K562 (cell line): ENCODE measurements at regions not wholly inside any gene's neighbourhood (a gene's known extent, or its start where the extent isn't known, plus 50 kb on each side); places are given as distances from the start of the nearest gene placed in this dataset.

Source experiments
- ATAC-seq: fragments of 200-7000 bp; cut with Tn5 transposase; 3 replicates; pipeline ENCODE4 v1.9.1; 2020; ENCODE audit warnings: moderate library complexity
- BruUV-seq: library from RNA; stranded (reverse); fragments of 400-500 nt; replicated peaks from 2 replicates; lab custom pipeline; 2021; lab: Mats Ljungman, UMichigan
- CTCF ChIA-PET: fragments of 300-600 bp; formaldehyde crosslinking; extraction: SDS; loops from one replicate; lab custom pipeline; 2021; ENCODE audit warnings: low intra/inter-chr PET ratio; lab: Yijun Ruan, JAX
- POLR2A ChIA-PET: fragments of 300-600, 350-650 bp; sonication (Branson Sonifier 250); formaldehyde crosslinking; extraction: SDS; loops from one replicate; lab custom pipeline; 2021; ENCODE audit warnings: antibody characterized with exemption, inconsistent platforms; lab: Yijun Ruan, JAX
- DNase-seq, 4 experiments: peaks; one replicate each; pipeline versions ENCODE4 v3.0.0 to v3.0.0-alpha.2; 2011 to 2018; ENCODE audit warnings: low spot score in 3 of 4, mixed read lengths in 3 of 4; ENCODE audit errors: extremely low read depth in 1 of 4
- FAIRE-seq: peaks from 2 replicates; lab custom pipeline; 2011; peaks lifted over from hg19 to GRCh38; lab: Jason Lieb, UNC
- H2AFZ ChIP-seq: 2 replicates; pipeline ENCODE4 v1.6.0; 2011; ENCODE audit warnings: low read depth, low read length, control low read depth, inconsistent platforms
- H3K27ac ChIP-seq: fragments of 200-600 bp; 3 replicates; pipeline ENCODE4 v1.8.0; 2011; ENCODE audit warnings: low read depth, mild to moderate bottlenecking, control low read depth, inconsistent platforms, low read length, moderate library complexity, mixed read lengths; ENCODE audit errors: extremely low read depth
- H3K27me3 ChIP-seq, 2 experiments: fragments of 300-600 bp in 1 of 2; 2 replicates in 1 of 2; 3 replicates in 1 of 2; pipeline versions ENCODE4 v1.6.0 to v1.8.0; 2011; ENCODE audit warnings: inconsistent platforms in 2 of 2, low read length in 2 of 2, mild to moderate bottlenecking in 1 of 2, mixed read lengths in 1 of 2, moderate library complexity in 1 of 2; ENCODE audit not compliant: control insufficient read depth in 2 of 2, insufficient read depth in 2 of 2
- H3K36me3 ChIP-seq: fragments of 300-600 bp; 3 replicates; pipeline ENCODE4 v1.8.0; 2011; ENCODE audit warnings: mild to moderate bottlenecking, low read length, inconsistent platforms; ENCODE audit not compliant: control insufficient read depth, insufficient read depth
- H3K4me1 ChIP-seq, 2 experiments: fragments of 200-600 bp in 1 of 2; replicated peaks in 1 of 2; 2 replicates in 1 of 2; 3 replicates in 1 of 2; pipeline versions ENCODE4 v1.5.1 to v1.8.0; 2011; ENCODE audit warnings: inconsistent platforms in 2 of 2, low read length in 2 of 2, mild to moderate bottlenecking in 1 of 2, mixed read lengths in 1 of 2, moderate library complexity in 1 of 2; ENCODE audit not compliant: control insufficient read depth in 2 of 2, insufficient read depth in 2 of 2
- H3K4me2 ChIP-seq: 2 replicates; pipeline ENCODE4 v1.6.1; 2011; ENCODE audit warnings: low read length, control low read depth, inconsistent platforms, mixed read lengths; ENCODE audit not compliant: insufficient read depth
- H3K4me3 ChIP-seq: fragments of 200-600 bp; sonication (generic), shearing (Covaris generic); 2 replicates; pipeline ENCODE4 v1.5.1; 2016; ENCODE audit warnings: control low read depth, inconsistent platforms
- H3K79me2 ChIP-seq: fragments of 200-600 bp; 3 replicates; pipeline ENCODE4 v1.8.0; 2011; ENCODE audit warnings: low read length, inconsistent platforms; ENCODE audit not compliant: control insufficient read depth, insufficient read depth
- H3K9ac ChIP-seq, 2 experiments: 2 replicates each; pipeline versions ENCODE4 v1.6.0 to v1.6.1; 2011; ENCODE audit warnings: low read depth in 2 of 2, low read length in 2 of 2, control low read depth in 1 of 2, inconsistent platforms in 1 of 2, mild to moderate bottlenecking in 1 of 2, mixed read lengths in 1 of 2; ENCODE audit not compliant: insufficient read depth in 1 of 2
- H3K9me1 ChIP-seq: one replicate; pipeline ENCODE4 v1.6.0; 2011; ENCODE audit warnings: inconsistent platforms, mild to moderate bottlenecking, low read length, moderate library complexity; ENCODE audit not compliant: control insufficient read depth, insufficient read depth
- H3K9me3 ChIP-seq: replicated peaks from 2 replicates; pipeline ENCODE4 v1.5.1; 2011; ENCODE audit warnings: low read depth, low read length, inconsistent platforms; ENCODE audit not compliant: control insufficient read depth, insufficient read depth
- H4K20me1 ChIP-seq: replicated peaks from 2 replicates; pipeline ENCODE4 v1.6.1; 2011; ENCODE audit warnings: low read length, inconsistent platforms, mixed read lengths; ENCODE audit not compliant: control insufficient read depth, insufficient read depth
- HDGF ChIP-seq: fragments of 450-650 bp; IDR thresholded peaks from 2 replicates; pipeline ENCODE4 v1.6.1; 2016
- HSF4 ChIP-seq: fragments of 250-450 bp; sonication (Bioruptor Pico); IDR thresholded peaks from 2 replicates; pipeline ENCODE4 v2.1.2; 2022; ENCODE audit warnings: mild to moderate bottlenecking, moderate library complexity, borderline replicate concordance
- MLX ChIP-seq, 2 experiments: fragments of 450-650 bp in 1 of 2; sonication (generic) in 1 of 2; formaldehyde crosslinking; conservative IDR thresholded peaks; 2 replicates each; pipeline versions ENCODE4 v1.4.0 to v1.8.1; 2020 to 2022; ENCODE audit warnings: mild to moderate bottlenecking in 1 of 2, missing genetic modification reagents in 1 of 2
- MTA1 ChIP-seq: fragments of 450-650 bp; IDR thresholded peaks from 2 replicates; pipeline ENCODE4 v1.6.1; 2017; ENCODE audit warnings: borderline replicate concordance
- ZNF263 ChIP-seq: sonication (generic); formaldehyde crosslinking; IDR thresholded peaks from 2 replicates; pipeline ENCODE4 v1.8.0; 2022; ENCODE audit warnings: mild to moderate bottlenecking, missing genetic modification reagents, borderline replicate concordance
- ZNF311 ChIP-seq: fragments of 250-450 bp; sonication (Bioruptor Pico); IDR thresholded peaks from 2 replicates; pipeline ENCODE4 v1.4.0; 2020; ENCODE audit warnings: mild to moderate bottlenecking, moderate library complexity
- ZNF561 ChIP-seq: fragments of 450-650 bp; formaldehyde crosslinking; conservative IDR thresholded peaks from 2 replicates; pipeline ENCODE4 v1.4.0; 2020; ENCODE audit warnings: mild to moderate bottlenecking, moderate library complexity
- ZNF778 ChIP-seq: fragments of 450-650 bp; formaldehyde crosslinking; IDR thresholded peaks from 2 replicates; pipeline ENCODE4 v1.4.0; 2020; ENCODE audit warnings: mild to moderate bottlenecking, moderate library complexity
- ZSCAN29 ChIP-seq: fragments of 450-650 bp; IDR thresholded peaks from 2 replicates; pipeline ENCODE4 v1.6.1; 2017
- WGBS: fragments of 100-300 bp; shearing (Covaris generic); methylation state at CpG from one replicate; pipeline ENCODE4 v1.1.6; 2016; ENCODE audit warnings: low coverage, mixed read lengths; ENCODE audit not compliant: insufficient coverage; ENCODE audit errors: missing lambda C conversion rate; 5-methylcytosine and 5-hydroxymethylcytosine counted together
- in situ Hi-C: fragments of 300-500 bp; cut with MboI; formaldehyde crosslinking; loops from 4 replicates; pipeline ENCODE4 v1.15.0; 2018; ENCODE audit warnings: inconsistent platforms, mixed read lengths
- intact Hi-C: fragments of 100-400 bp; cut with micrococcal nuclease; formaldehyde crosslinking; loops from 2 replicates; pipeline ENCODE4 v1.14.2; 2022
- TF ChIP-seq, protein P1 (sequence below): sonication (generic); formaldehyde crosslinking; IDR thresholded peaks from 2 replicates; pipeline ENCODE4 v1.8.0; 2022; ENCODE audit warnings: mild to moderate bottlenecking, missing genetic modification reagents

DNA sequence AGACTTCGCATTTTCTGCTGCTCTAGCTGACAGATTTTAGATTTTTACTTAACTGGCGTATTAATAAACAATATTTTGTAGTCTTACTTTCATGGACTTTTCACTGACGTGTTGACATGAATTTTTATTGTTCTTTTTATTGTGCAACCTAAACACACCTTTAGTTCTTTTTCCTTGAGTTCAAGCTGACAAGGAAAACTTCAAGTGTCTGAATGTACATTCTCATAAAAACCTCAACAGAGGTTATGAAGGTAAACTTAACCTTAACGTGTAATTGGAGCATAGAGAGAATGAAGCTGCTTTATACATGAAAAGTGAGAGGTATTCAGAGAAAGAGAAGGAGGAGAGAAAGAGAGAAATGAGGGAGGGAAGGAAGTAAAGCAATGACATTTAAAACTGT, 364.3 kb upstream of the CT83 start:
- H3K36me3 ChIP-seq = no peaks in the 10 kb centered on the region
- no peaks in the 10 kb centered on the region for H3K9me3 ChIP-seq
- FAIRE-seq = no peak
- H4K20me1 ChIP-seq = no peaks in the 10 kb centered on the region
- CTCF ChIA-PET = no interaction called here
- no peaks in the 10 kb centered on the region for H3K27me3 ChIP-seq
- no TSS peak for BruUV-seq
- intact Hi-C loops = no loop called here
- H2AFZ ChIP-seq = no peak overlapping the region
- H3K9ac ChIP-seq = no peak overlapping the region
- POLR2A ChIA-PET = no interaction called here
- in situ Hi-C loops = no loop called here
- no peaks in the 10 kb centered on the region for H3K9me1 ChIP-seq
- H3K79me2 ChIP-seq = no peaks in the 10 kb centered on the region
- H3K27ac ChIP-seq = no peak overlapping the region
- H3K4me3 ChIP-seq = no peak overlapping the region
- TF ChIP-seq HDGF (no peak), HSF4 (CRISPR knock-in tag) (no peak), ZNF778 (CRISPR knock-in tag) (no peak), ZNF311 (CRISPR knock-in tag) (no peak), ZNF561 (CRISPR knock-in tag) (no peak), ZSCAN29 (no peak), MLX (CRISPR knock-in tag; conservative IDR thresholded peaks at IDR 0.05) (no peak)
- TF ChIP-seq, all 486 proteins: peak for 0
- Histone ChIP-seq H3K4me1 (no peaks in the 10 kb centered on the region), H3K4me2 (no peak overlapping the region)
- 0% methylated on average over 4 of the region's 4 CpGs for WGBS
- ATAC-seq = no peak
- DNase-seq = no peak

DNA sequence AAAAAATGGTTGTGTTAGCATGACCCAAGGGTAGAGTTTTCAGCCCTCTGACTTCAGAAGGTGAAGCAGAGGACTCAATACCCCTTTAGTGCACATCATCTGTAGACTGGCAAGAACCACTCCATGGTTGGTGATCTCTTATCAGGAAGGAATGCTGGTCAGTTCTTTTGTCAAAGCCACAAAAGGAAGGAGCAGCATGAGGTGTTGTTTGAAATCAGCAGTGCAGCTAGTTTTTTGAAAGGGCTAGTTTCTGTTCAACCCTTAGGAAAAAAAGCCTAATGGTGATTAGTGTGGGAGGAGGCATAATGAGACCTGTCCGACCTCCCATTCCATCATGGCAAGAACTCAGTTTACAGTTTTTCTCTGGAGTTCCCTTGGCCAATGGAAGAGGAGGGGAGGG, 362.0 kb upstream of the CT83 start:
- no peak overlapping the region for H3K4me2 ChIP-seq
- H3K4me3 ChIP-seq = no peak overlapping the region
- no peaks in the 10 kb centered on the region for H3K4me1 ChIP-seq
- no peaks in the 10 kb centered on the region for H3K79me2 ChIP-seq
- no TSS peak for BruUV-seq
- no peaks in the 10 kb centered on the region for H3K27me3 ChIP-seq
- H2AFZ ChIP-seq = no peak overlapping the region
- ChIA-PET CTCF (no interaction called here), POLR2A (no interaction called here)
- H3K36me3 ChIP-seq = no peaks in the 10 kb centered on the region
- TF ChIP-seq MTA1 = no peak
- TF ChIP-seq, protein P1, sequence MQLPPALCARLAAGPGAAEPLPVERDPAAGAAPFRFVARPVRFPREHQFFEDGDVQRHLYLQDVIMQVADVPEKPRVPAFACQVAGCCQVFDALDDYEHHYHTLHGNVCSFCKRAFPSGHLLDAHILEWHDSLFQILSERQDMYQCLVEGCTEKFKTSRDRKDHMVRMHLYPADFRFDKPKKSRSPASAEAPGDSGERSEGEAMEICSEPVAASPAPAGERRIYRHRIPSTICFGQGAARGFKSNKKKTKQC (CRISPR knock-in tag) = no peak
- no peak for TF ChIP-seq ZNF263
- H3K9ac ChIP-seq = no peak overlapping the region
- FAIRE-seq = no peak
- ATAC-seq = no peak
- no peaks in the 10 kb centered on the region for H4K20me1 ChIP-seq
- in situ Hi-C loops = no loop called here
- H3K27ac ChIP-seq = no peak overlapping the region
- intact Hi-C loops = no loop called here
- H3K9me3 ChIP-seq = no peaks in the 10 kb centered on the region
- no peak for DNase-seq
- no peaks in the 10 kb centered on the region for H3K9me1 ChIP-seq
- 0% methylated on average over 1 of the region's 1 CpG for WGBS
